Activated naive CD4-positive, alpha-beta T cell treated with anti-CD3 and anti-CD28 coated beads, Interleukin-2, amount 50 U/mL, for 16 hours (primary cell): ENCODE measurements at regions not wholly inside any gene's neighbourhood (a gene's known extent, or its start where the extent isn't known, plus 50 kb on each side); places are given as distances from the start of the nearest gene placed in this dataset.

Experiments
- DNase-seq: peaks from one replicate; pipeline ENCODE4 v3.0.0-alpha.2; 2020

DNA sequence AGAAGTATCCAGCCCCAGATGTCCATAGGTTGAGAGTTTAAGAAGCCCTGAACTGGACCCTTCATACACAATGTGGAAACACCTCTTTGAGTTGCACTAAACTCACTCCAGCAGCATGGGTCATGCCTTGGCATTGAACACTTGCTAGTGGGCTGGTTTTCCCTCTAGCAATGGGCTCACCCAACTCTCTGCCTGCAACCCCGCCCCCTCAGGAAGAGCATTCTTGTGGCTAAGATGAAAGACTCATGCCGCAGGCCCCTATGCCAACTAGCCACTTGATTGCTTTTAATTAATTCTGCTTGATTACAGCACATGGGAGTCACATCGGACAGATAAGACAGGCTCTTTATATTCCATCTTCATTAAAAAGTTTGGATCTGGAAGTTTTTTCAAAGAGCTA lies 136.5 kb upstream of the GJB5 start:
- no peak for DNase-seq

DNA sequence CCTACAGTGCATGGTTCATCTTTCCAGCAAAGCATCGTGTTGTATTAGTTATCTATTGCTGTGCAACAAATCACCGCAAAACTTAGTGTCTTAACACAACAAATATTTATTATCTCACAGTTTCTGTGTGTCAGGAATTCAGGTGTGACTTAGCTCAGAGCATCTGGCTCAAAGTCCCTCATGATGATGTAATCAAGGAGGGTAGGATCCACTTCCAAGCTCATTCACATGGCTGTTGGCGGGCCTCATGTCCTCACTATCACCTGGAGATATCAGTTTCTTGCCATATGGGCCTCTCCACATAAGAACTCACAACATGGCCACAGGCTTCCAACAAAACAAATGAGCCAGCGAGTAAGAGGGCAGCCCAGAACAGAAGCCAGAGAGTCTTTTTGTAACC lies 135.6 kb upstream of the GJB5 start:
- no peak for DNase-seq

DNA sequence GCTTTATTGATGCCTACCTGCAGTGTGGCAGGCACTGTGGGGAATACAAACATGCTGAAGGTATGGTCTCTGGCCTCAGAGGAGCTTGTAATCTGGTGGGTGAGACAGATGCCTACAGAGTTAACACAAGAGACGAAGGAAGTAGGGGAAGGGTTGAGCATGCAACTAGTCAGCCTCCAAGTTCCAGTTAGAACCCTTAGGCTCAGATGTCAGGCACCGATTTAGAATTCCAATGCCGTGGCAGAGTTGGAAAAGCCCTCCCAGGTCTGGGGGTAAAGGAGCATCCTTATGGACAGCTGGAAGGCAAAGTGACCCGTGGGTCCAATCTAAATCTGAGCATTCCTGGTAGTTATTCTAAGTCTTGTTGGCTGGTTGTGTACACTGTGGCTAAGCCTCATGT lies 132.9 kb upstream of the GJB5 start:
- no peak for DNase-seq

DNA sequence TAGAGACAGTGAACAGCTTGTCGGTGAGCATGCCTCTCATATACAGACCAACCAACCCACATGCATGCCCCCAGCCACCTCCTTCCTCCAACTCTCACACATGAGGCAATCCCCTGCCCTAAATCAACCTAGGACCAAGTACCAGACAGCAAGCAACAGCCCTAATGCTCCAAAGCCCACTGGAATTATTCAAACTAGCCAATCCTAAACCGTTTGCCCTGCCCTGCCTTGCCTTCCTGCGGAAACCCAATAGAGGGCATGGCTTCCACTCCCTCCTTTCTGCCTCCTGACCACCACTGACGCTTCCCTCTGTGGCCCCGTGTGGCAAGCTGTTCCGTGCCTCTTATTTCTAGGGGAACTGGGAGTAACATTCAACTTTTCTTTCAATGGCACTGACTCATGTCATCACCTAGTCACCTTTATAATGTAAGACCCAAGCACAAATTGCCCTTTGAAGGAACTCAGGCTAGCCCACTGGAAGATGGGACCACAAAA lies 129.3 kb upstream of the GJB5 start:
- DNase-seq = no peak

DNA sequence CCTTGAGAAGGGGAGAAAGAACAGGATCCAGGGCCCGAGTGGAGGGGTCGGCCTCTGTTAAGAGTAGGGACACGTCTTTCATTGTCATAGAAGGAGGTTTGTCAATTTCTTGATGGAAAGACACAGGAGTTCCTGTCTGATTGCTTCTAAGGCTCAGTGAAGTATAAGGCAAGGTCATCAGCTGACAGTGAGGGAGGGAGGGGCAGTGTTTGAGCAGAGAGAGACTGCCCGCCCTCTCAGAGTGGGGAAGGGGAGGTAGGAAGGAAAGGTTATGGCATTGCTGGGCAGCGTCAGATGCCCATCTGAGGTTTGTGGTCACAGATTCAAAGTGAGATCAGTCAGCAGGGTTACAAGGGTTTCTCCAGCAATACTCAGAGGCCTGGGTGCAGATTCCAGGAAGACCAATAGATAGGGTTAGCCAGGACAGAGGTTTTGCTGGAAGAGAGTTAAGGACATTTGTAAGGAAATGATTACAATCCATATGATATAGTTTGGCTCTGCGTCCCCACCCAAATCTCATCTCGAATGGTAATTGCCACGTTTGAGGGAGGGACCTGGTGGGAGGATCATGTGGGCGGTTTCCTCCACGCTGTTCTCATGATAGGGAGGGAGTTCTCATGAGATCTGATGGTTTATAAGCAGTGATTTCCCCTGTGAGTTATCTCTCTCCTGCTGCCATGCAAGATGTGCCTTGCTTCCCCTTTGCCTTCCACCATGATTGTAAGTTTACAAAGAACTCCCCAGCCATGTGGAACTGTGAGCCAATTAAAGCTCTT lies 127.2 kb upstream of the GJB5 start:
- DNase-seq = no peak

GRCh38 chr1:34631126-34631525 lies 123.7 kb upstream of the GJB5 start:
- DNase-seq = no peak

DNA sequence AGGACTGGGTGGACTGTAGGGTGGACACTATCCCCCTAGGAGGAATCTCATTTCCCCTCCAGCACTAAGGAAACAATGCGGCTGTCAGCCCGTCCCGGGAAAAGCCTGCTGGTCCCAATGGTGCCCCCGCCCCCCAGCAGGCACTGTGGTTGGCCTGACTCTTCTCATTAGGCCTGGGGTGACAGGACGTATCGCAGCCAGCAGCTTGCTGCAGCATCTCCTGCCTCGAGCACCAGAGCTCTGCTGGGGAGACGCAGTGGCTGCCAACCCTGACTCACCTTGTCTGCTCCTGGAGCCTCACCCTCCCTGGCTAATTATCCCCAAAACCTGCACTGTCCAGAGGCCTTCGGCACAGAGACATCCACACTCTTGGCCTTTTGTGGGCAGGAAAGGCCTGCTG lies 115.1 kb upstream of the GJB5 start:
- DNase-seq = no peak

- no peak for DNase-seq
Measured at GRCh38 chr1:34640654-34641401, 114.0 kb upstream of the GJB5 start.

GRCh38 chr1:34642679-34643078 lies 112.2 kb upstream of the GJB5 start:
- no peak for DNase-seq

DNA sequence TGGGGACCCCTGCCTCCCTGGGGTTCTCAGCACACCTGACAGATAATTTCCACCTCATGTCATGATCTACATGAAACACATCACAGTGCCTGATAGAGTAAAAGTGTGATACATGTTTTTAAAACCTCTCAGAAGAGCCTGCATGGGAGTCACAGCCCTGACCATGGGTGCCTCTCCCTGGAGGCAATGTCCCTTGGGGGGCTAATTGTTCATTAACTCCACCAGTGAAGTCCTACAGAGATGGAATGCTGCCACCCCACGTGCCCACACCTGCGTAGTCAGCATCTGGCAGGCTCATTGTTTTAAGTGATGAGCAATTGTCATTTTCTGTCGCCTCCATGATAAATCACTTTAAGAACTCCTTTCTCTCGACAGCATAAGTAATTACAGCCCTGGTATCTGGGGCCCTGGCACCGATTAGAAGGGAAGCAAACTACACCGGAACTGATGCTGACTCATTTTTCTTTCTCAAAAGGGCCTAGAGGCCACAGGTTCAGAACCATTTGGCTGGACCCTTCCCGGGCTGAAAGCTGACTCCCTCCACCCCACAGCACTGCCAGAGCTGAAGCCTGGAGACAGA lies 109.6 kb upstream of the GJB5 start:
- no peak for DNase-seq

DNA sequence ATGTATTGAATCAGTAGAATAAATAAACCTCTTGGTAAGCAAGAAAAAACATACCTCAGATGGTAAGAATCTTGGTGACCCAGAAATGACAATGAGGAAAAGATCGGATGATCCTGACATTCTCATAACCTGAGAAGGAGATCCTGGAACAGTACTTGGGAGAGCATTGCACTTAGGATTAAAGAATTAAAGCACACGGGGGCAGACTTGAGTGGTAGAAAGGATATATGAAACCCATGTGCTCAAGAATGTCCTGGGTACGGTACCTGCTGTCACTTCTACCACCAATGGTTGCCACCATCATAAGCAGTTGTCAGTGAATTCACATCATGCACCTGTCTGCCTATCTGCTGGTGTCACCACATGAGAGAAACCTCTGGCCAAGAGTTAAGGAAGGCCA lies 108.9 kb upstream of the GJB5 start:
- DNase-seq = no peak

DNA sequence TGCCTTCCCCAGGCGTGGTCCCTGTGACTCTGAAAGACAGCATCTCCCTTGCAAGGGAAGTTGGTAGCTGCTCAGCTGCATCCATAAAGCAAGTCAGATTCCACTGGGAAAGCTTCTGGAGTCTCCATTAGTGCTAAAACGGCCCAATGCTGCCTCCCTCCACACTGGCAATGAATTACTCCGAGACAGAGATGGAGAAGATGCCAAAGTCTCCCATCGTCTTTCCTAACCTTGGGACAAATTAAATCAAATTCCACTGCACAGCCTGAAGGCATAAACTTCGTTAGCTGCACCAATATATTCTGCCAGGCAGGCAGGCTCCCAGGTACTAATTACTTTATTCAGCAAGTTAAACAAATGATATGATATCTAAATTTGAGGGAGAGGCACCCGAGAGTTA lies 106.3 kb upstream of the GJB5 start:
- no peak for DNase-seq

DNA sequence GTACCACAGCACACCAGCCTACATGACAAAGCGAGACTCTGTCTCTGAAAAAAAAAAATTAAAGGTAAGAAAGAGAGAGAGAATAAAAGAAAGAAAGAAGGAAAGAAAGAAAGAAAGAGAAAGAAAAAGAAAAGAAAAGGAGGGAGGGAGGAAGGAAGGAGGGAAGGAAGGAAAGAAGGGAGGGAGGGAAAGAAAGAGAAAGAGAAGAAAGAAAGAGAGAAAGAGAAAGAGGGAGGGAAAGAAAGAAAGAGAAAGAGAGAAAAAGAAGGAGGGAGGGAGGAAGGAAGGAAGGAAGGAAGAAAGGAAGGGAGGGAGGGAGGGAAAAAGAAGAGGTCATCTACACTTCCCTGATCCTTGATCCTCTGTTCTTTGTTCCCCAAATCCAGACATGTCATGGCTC lies 104.8 kb upstream of the GJB5 start:
- no peak for DNase-seq

DNA sequence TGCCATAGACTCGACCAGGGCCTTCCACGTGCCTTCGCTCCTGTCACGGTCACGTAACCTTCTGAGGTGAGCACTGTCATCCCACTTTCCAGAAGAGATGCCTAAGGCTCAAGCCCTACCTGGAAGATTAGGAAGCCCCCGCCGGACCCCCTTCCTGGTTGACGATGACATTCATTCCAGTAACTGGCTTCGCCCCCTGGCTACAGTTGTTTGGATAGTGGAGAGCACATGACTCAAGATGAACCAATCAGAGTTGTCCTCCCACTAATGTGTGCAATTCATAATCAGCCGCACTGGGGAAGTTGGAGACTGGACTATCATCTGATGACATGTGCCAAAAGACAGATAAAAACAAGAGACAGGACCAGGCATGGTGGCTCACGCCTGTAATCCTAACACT lies 104.0 kb upstream of the GJB5 start:
- DNase-seq = no peak

GRCh38 chr1:34653110-34653509 lies 101.7 kb upstream of the GJB5 start:
- DNase-seq = no peak

GRCh38 chr1:34655206-34655874 lies 99.5 kb upstream of the GJB5 start:
- no peak for DNase-seq

- DNase-seq = no peak
Measured at GRCh38 chr1:34655875-34656240, 99.0 kb upstream of the GJB5 start.

- DNase-seq = no peak
Measured at GRCh38 chr1:34656299-34656698, 98.5 kb upstream of the GJB5 start.

- DNase-seq = no peak
Measured at GRCh38 chr1:34656731-34657130, 98.1 kb upstream of the GJB5 start.

DNA sequence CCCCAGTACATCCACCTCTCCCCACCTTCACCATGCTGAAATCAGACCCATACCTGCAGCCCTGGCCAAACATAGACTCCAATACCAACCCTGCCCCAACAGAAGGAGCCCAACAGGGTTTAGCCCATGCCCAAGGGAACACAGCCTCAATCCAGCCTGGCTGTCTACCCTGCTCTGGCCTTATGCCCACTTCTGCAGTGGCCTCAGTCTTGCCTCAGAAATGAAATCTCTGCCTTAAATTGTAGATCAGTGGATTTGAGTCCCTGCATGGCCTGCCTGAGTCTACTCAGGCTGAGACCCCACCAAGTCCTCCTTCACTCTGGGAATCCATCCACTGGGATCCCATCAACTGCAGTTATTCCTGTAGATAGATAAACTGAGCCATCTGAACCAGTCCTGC lies 97.6 kb upstream of the GJB5 start:
- no peak for DNase-seq

- no peak for DNase-seq
Measured at GRCh38 chr1:34657849-34658248, 97.0 kb upstream of the GJB5 start.

DNA sequence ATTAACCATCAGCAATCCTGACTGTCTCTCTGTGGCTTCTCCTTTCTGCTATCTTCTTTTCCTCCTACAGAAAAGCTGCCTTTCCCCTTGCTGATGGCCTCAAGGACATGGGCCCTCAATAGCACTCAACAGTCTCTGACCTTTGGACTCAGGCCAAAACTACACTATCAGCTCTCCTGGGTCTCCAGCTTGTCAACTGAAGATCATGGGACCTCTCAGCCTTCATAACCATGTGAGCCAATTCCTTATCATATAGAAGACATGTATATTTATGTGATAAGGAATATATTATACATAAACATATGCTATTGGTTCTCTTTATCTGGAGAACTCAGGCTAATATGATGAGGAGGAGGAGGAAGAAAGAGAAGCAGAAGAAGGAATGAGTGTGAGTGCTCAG lies 91.8 kb upstream of the GJB5 start:
- DNase-seq = no peak

DNA sequence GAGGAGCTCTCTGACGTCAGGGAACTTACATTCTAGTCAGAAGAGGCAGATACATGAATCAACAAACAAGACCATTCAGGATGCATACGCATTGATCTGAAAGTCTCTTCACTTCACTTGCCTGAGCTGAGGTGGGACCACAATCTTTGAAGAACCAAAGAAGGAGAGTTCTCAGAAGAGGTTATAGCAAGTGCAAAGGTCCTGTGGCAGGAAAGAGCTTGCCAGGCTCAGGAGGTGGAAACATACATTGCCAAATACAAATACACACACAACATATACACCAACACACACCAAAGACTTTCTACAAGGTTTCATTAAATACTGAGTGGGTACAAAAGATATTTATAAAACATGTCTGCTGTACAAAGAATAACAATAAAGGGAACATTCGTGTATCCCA lies 86.8 kb upstream of the GJB5 start:
- no peak for DNase-seq

DNA sequence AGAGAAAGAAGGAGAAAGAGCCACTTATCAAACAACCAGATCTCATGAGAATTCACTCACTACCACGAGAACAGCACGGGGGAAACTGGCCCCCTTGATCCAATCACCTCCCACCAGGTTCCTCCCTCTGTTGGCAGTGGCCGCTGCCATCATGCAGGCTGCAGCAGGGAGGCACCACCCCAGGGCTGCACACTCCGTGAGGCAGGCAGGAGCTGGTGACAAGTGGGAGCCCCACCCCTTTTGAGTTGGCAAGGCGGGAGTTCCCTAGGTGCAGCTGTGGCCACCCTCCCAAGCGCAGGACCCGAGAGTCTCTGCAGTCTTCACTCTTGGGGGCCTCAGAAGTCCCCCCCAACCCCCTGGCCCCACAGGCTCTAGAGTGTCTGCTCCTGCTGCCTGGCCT lies 83.9 kb upstream of the GJB5 start:
- DNase-seq = no peak
